Common myeloid progenitor, CD34-positive (primary cell): ENCODE measurements at regions not wholly inside any gene's neighbourhood (a gene's known extent, or its start where the extent isn't known, plus 50 kb on each side); places are given as distances from the start of the nearest gene placed in this dataset.
"Not testable (repeated sequence)": the region's sequence is repeated elsewhere in the genome, so short reads cannot be mapped to it uniquely, and the experiment has no call there.

Source experiments
- CTCF ChIA-PET: fragments of 350-600 bp; sonication (Branson Sonifier 250); formaldehyde crosslinking; loops from one replicate; lab custom pipeline; 2021; ENCODE audit warnings: antibody characterized with exemption; lab: Charles Lee
- POLR2A ChIA-PET: fragments of 350-600 bp; sonication (Branson Sonifier 250); formaldehyde crosslinking; loops from one replicate; lab custom pipeline; 2021; ENCODE audit warnings: antibody characterized with exemption; lab: Charles Lee
- DNase-seq, 3 donors: peaks; one replicate each; pipeline versions ENCODE4 v3.0.0 to v3.0.0-alpha.2; 2013
- H3K27ac ChIP-seq, 2 experiments: 1 replicate in 1 of 2; 2 replicates in 1 of 2; pipeline ENCODE4 v1.7.0; 2013; ENCODE audit warnings: inconsistent platforms in 2 of 2, low read length in 2 of 2, mild to moderate bottlenecking in 2 of 2, low read depth in 1 of 2, moderate library complexity in 1 of 2; ENCODE audit not compliant: severe bottlenecking in 2 of 2, insufficient read depth in 1 of 2, poor library complexity in 1 of 2
- H3K27me3 ChIP-seq, 5 experiments: replicated peaks in 2 of 5; 1 replicate in 3 of 5; 2 replicates in 2 of 5; pipeline versions ENCODE4 v1.6.1 to v1.7.0; 2013; ENCODE audit warnings: low read length in 4 of 5, mild to moderate bottlenecking in 2 of 5, moderate library complexity in 2 of 5, inconsistent platforms in 1 of 5; ENCODE audit not compliant: insufficient read depth in 5 of 5, control insufficient read depth in 4 of 5
- H3K36me3 ChIP-seq, 4 experiments: 1 replicate in 2 of 4; 2 replicates in 2 of 4; pipeline versions ENCODE4 v1.6.1 to v1.7.0; 2013; ENCODE audit warnings: low read length in 3 of 4, control low read depth in 1 of 4, mild to moderate bottlenecking in 1 of 4; ENCODE audit not compliant: control insufficient read depth in 4 of 4, insufficient read depth in 4 of 4
- H3K4me1 ChIP-seq, 4 experiments: 1 replicate in 3 of 4; 2 replicates in 1 of 4; pipeline versions ENCODE4 v1.6.1 to v1.7.1; 2013; ENCODE audit warnings: low read length in 3 of 4, mild to moderate bottlenecking in 3 of 4, control low read depth in 1 of 4, inconsistent platforms in 1 of 4, moderate library complexity in 1 of 4; ENCODE audit not compliant: control insufficient read depth in 4 of 4, insufficient read depth in 4 of 4; ENCODE audit errors: control extremely low read depth in 1 of 4
- H3K4me3 ChIP-seq, 7 experiments: 1 replicate in 4 of 7; 2 replicates in 3 of 7; pipeline versions ENCODE4 v1.5.1 to v1.7.0; 2013; ENCODE audit warnings: mild to moderate bottlenecking in 7 of 7, low read length in 6 of 7, moderate library complexity in 6 of 7, inconsistent platforms in 2 of 7, low read depth in 2 of 7, control low read depth in 1 of 7; ENCODE audit not compliant: insufficient read depth in 4 of 7, control insufficient read depth in 1 of 7; ENCODE audit errors: extremely low read depth in 1 of 7
- H3K9me3 ChIP-seq, 5 experiments: 1 replicate in 4 of 5; 2 replicates in 1 of 5; pipeline versions ENCODE4 v1.6.1 to v1.7.1; 2013; ENCODE audit warnings: low read length in 4 of 5, mild to moderate bottlenecking in 2 of 5, inconsistent platforms in 1 of 5, low read depth in 1 of 5, moderate library complexity in 1 of 5; ENCODE audit not compliant: control insufficient read depth in 4 of 5, insufficient read depth in 2 of 5; ENCODE audit errors: control extremely low read depth in 1 of 5
- WGBS: methylation state at CpG from one replicate; pipeline ENCODE4 v1.1.5; 2013; ENCODE audit not compliant: insufficient coverage; 5-methylcytosine and 5-hydroxymethylcytosine counted together

GRCh38 chr16:13378151-13378550, 476.8 kb downstream of the SHISA9 start:
- H3K9me3 ChIP-seq, result peaks cover 0 to 2% (median 0%) of the 10 kb centered on the region in 5 experiments
- H3K36me3 ChIP-seq, result no peaks in the 10 kb centered on the region
- no peaks in the 10 kb centered on the region for H3K4me1 ChIP-seq
- H3K27me3 ChIP-seq, result no peaks in the 10 kb centered on the region
- ChIA-PET CTCF (interaction anchor here (1.3 kb wide), 1 partner anchor 11 kb away, joined by 3 read pairs; no protein-coding TSS in a partner anchor), POLR2A (no interaction called here)
- no peak overlapping the region for H3K4me3 ChIP-seq
- DNase-seq, result no peak
- H3K27ac ChIP-seq, result no peak overlapping the region
- 94% methylated on average over 2 of the region's 2 CpGs for WGBS

GRCh38 chr16:13379266-13379665, 477.9 kb downstream of the SHISA9 start:
- no peak overlapping the region for H3K27ac ChIP-seq
- no peaks in the 10 kb centered on the region for H3K27me3 ChIP-seq
- no peaks in the 10 kb centered on the region for H3K4me1 ChIP-seq
- 79% methylated on average over 2 of the region's 3 CpGs for WGBS
- H3K4me3 ChIP-seq, result no peak overlapping the region
- DNase-seq, result no peak
- POLR2A ChIA-PET, result interaction anchor here (0.9 kb wide), 1 partner anchor 83 kb away, joined by 3 read pairs; no protein-coding TSS in a partner anchor
- H3K9me3 ChIP-seq, result peaks cover 0 to 2% (median under 1%) of the 10 kb centered on the region in 5 experiments
- H3K36me3 ChIP-seq, result no peaks in the 10 kb centered on the region
- CTCF ChIA-PET, result no interaction called here

- H3K27ac ChIP-seq, H3K4me1 ChIP-seq, POLR2A ChIA-PET, H3K36me3 ChIP-seq, CTCF ChIA-PET, H3K4me3 ChIP-seq, H3K27me3 ChIP-seq: not testable (repeated sequence)
- peaks cover 0 to 28% (median 12%) of the 10 kb centered on the region in 5 experiments for H3K9me3 ChIP-seq
- no CpG with 5 or more reads among the region's 1 CpG for WGBS
- peak in 1 of 3 donors; percentile 2 for DNase-seq
These were observed 484.0 kb downstream of the SHISA9 start for GRCh38 chr16:13385156-13386040.

GRCh38 chr16:13390093-13390985, 488.9 kb downstream of the SHISA9 start:
- no peak overlapping the region for H3K27ac ChIP-seq
- H3K36me3 ChIP-seq, result no peaks in the 10 kb centered on the region
- H3K4me3 ChIP-seq, result no peak overlapping the region
- DNase-seq, result peak in 1 of 3 donors; percentile 6
- WGBS, result 84% methylated on average over 5 of the region's 7 CpGs
- POLR2A ChIA-PET, result no interaction called here
- no peaks in the 10 kb centered on the region for H3K4me1 ChIP-seq
- CTCF ChIA-PET, result no interaction called here
- H3K9me3 ChIP-seq, result peaks cover 0 to 19% (median 7%) of the 10 kb centered on the region in 5 experiments
- no peaks in the 10 kb centered on the region for H3K27me3 ChIP-seq

- H3K27ac ChIP-seq, result no peak overlapping the region
- CTCF ChIA-PET, result no interaction called here
- H3K9me3 ChIP-seq, result peaks cover 0 to 14% (median 4%) of the 10 kb centered on the region in 5 experiments
- H3K27me3 ChIP-seq, result no peaks in the 10 kb centered on the region
- H3K4me3 ChIP-seq, result no peak overlapping the region
- H3K36me3 ChIP-seq, result no peaks in the 10 kb centered on the region
- H3K4me1 ChIP-seq, result no peaks in the 10 kb centered on the region
- DNase-seq, result no peak
- POLR2A ChIA-PET, result no interaction called here
These were observed 489.5 kb downstream of the SHISA9 start for GRCh38 chr16:13390986-13391305.

- H3K9me3 ChIP-seq, result peaks cover 0 to 10% (median 3%) of the 10 kb centered on the region in 5 experiments
- H3K27me3 ChIP-seq, result no peaks in the 10 kb centered on the region
- ChIA-PET CTCF (no interaction called here), POLR2A (no interaction called here)
- H3K27ac ChIP-seq, result no peak overlapping the region
- DNase-seq, result no peak
- 92% methylated on average over 3 of the region's 3 CpGs for WGBS
- H3K4me1 ChIP-seq, result no peaks in the 10 kb centered on the region
- no peak overlapping the region for H3K4me3 ChIP-seq
- no peaks in the 10 kb centered on the region for H3K36me3 ChIP-seq
These were observed 489.9 kb downstream of the SHISA9 start for GRCh38 chr16:13391337-13391736.
